Endodermal cell (in vitro differentiated cells): ENCODE measurements at regions not wholly inside any gene's neighbourhood (a gene's known extent, or its start where the extent isn't known, plus 50 kb on each side); places are given as distances from the start of the nearest gene placed in this dataset.
A peak's percentile ranks its signal among the peaks of the same experiment; 100 is the strongest.

Source experiments
- DNase-seq: peaks from one replicate; pipeline ENCODE4 v3.0.0-alpha.2; 2017
- H3K27ac ChIP-seq: 2 replicates; pipeline ENCODE4 v1.5.1; 2013; ENCODE audit warnings: mild to moderate bottlenecking, low read depth, low read length, moderate library complexity
- H3K27me3 ChIP-seq: 2 replicates; pipeline ENCODE4 v1.6.1; 2013; ENCODE audit warnings: mild to moderate bottlenecking, low read length, moderate library complexity; ENCODE audit not compliant: insufficient read depth, control insufficient read depth, poor library complexity, severe bottlenecking
- H3K36me3 ChIP-seq: 2 replicates; pipeline ENCODE4 v1.7.0; 2013; ENCODE audit warnings: mild to moderate bottlenecking, low read length, moderate library complexity; ENCODE audit not compliant: control insufficient read depth, insufficient read depth
- H3K4me1 ChIP-seq: one replicate; pipeline ENCODE4 v1.7.0; 2013; ENCODE audit warnings: low read length; ENCODE audit not compliant: control insufficient read depth, insufficient read depth
- H3K4me3 ChIP-seq: 2 replicates; pipeline ENCODE4 v1.5.1; 2013; ENCODE audit warnings: mild to moderate bottlenecking, low read length, moderate library complexity
- H3K9ac ChIP-seq: 2 replicates; pipeline ENCODE4 v1.6.1; 2013; ENCODE audit warnings: mild to moderate bottlenecking, low read length, moderate library complexity; ENCODE audit not compliant: poor library complexity, severe bottlenecking; ENCODE audit errors: extremely low read depth
- H3K9me3 ChIP-seq: 2 replicates; pipeline ENCODE4 v1.6.1; 2013; ENCODE audit warnings: mild to moderate bottlenecking, low read length, moderate library complexity; ENCODE audit not compliant: control insufficient read depth
- H3K27ac Mint-ChIP-seq: 2 replicates; pipeline ENCODE4 v1.8.0; 2020; ENCODE audit warnings: mixed read lengths
- H3K27me3 Mint-ChIP-seq: 2 replicates; pipeline ENCODE4 v1.8.0; 2021; ENCODE audit warnings: mild to moderate bottlenecking, mixed read lengths; ENCODE audit not compliant: insufficient read depth
- H3K36me3 Mint-ChIP-seq: 2 replicates; pipeline ENCODE4 v1.8.0; 2020; ENCODE audit warnings: low read depth, mixed read lengths
- H3K4me1 Mint-ChIP-seq: 2 replicates; pipeline ENCODE4 v1.8.0; 2020; ENCODE audit warnings: mixed read lengths
- H3K4me3 Mint-ChIP-seq: 2 replicates; pipeline ENCODE4 v1.8.0; 2020; ENCODE audit warnings: mild to moderate bottlenecking, moderate library complexity, mixed read lengths
- H3K9me3 Mint-ChIP-seq: 2 replicates; pipeline ENCODE4 v1.8.0; 2020; ENCODE audit warnings: mild to moderate bottlenecking, mixed read lengths
- CTCF ChIP-seq: fragments of 200-600 bp; sonication (generic); conservative IDR thresholded peaks from 2 replicates; pipeline ENCODE4 v1.5.0; 2021; ENCODE audit warnings: antibody characterized with exemption, mild to moderate bottlenecking
- WGBS, 2 experiments: methylation state at CpG; one replicate each; pipeline versions ENCODE4 v1.1.5 to v1.1.7; 2013; ENCODE audit warnings: missing lambda C conversion rate in 2 of 2, mixed read lengths in 1 of 2; ENCODE audit not compliant: insufficient coverage in 1 of 2, insufficient read length in 1 of 2; 5-methylcytosine and 5-hydroxymethylcytosine counted together

GRCh38 chr4:179615704-179616103 lies 2173.5 kb upstream of the AGA start:
- no peak for TF ChIP-seq CTCF

GRCh38 chr4:179618966-179619365 lies 2176.7 kb upstream of the AGA start:
- DNase-seq = no peak
- H3K4me3 Mint-ChIP-seq = no peak overlapping the region
- H3K4me3 ChIP-seq = no peak overlapping the region
- WGBS, 2 experiments = 89% methylated on average over 1 of the region's 1 CpG; no CpG with 5 or more reads in 1 of the 2 experiments
- no peaks in the 10 kb centered on the region for H3K27me3 Mint-ChIP-seq
- no peaks in the 10 kb centered on the region for H3K36me3 Mint-ChIP-seq
- H3K9me3 ChIP-seq = no peaks in the 10 kb centered on the region
- H3K4me1 Mint-ChIP-seq = no peaks in the 10 kb centered on the region
- H3K27me3 ChIP-seq = no peaks in the 10 kb centered on the region
- H3K9me3 Mint-ChIP-seq = peaks cover 4% of the 10 kb centered on the region
- H3K9ac ChIP-seq = no peak overlapping the region
- H3K36me3 ChIP-seq = no peaks in the 10 kb centered on the region
- no peak overlapping the region for H3K27ac ChIP-seq
- H3K4me1 ChIP-seq = no peaks in the 10 kb centered on the region
- H3K27ac Mint-ChIP-seq = no peak overlapping the region
- TF ChIP-seq CTCF = no peak

More at GRCh38 chr4:179615704-179616103, 2173.5 kb upstream of the AGA start:
- Mint-ChIP-seq H3K4me1 (no peaks in the 10 kb centered on the region), H3K27ac (no peak overlapping the region), H3K36me3 (no peaks in the 10 kb centered on the region), H3K4me3 (no peak overlapping the region), H3K9me3 (peaks cover 19% of the 10 kb centered on the region), H3K27me3 (no peaks in the 10 kb centered on the region)
- no peak for DNase-seq
- Histone ChIP-seq H3K4me1 (no peaks in the 10 kb centered on the region), H3K27ac (no peak overlapping the region), H3K27me3 (no peaks in the 10 kb centered on the region), H3K9ac (no peak overlapping the region), H3K36me3 (no peaks in the 10 kb centered on the region), H3K4me3 (no peak overlapping the region), H3K9me3 (peaks cover 8% of the 10 kb centered on the region)
- 89 to 100% methylated on average over 2 to 4 of the region's 4 CpGs for WGBS, 2 experiments

- H3K27ac ChIP-seq = no peak overlapping the region
- DNase-seq = peak; percentile 48
- Mint-ChIP-seq H3K27me3 (no peaks in the 10 kb centered on the region), H3K27ac (no peak overlapping the region), H3K4me3 (no peak overlapping the region), H3K9me3 (no peaks in the 10 kb centered on the region), H3K4me1 (no peaks in the 10 kb centered on the region), H3K36me3 (no peaks in the 10 kb centered on the region)
- TF ChIP-seq CTCF = no peak
- no peaks in the 10 kb centered on the region for H3K27me3 ChIP-seq
- WGBS, 2 experiments = 91 to 94% methylated on average over 3 of the region's 4 CpGs
- H3K9ac ChIP-seq = no peak overlapping the region
- H3K4me3 ChIP-seq = no peak overlapping the region
- peaks cover 8% of the 10 kb centered on the region for H3K9me3 ChIP-seq
- H3K36me3 ChIP-seq = no peaks in the 10 kb centered on the region
- H3K4me1 ChIP-seq = no peaks in the 10 kb centered on the region
Observed at GRCh38 chr4:179624768-179625181, 2182.5 kb upstream of the AGA start.
